ENCODE measurements at regions not wholly inside any gene's neighbourhood (a gene's known extent, or its start where the extent isn't known, plus 50 kb on each side); places are given as distances from the start of the nearest gene placed in this dataset.

- no peak overlapping the region for H3K4me3 ChIP-seq (ENCODE audit: insufficient read depth, low read depth, low read length)
- H3K9ac ChIP-seq (ENCODE audit: low read length): no peak overlapping the region
- no peak overlapping the region for H3K4me3 Mint-ChIP-seq (ENCODE audit: unreplicated experiment)
- H2AFZ ChIP-seq (ENCODE audit: low read depth, low read length): no peak overlapping the region
- no peaks in the 10 kb centered on the region for H3K79me2 ChIP-seq (ENCODE audit: insufficient read depth, low read length)
- FAIRE-seq: no peak
- no peaks in the 10 kb centered on the region for H3K27me3 Mint-ChIP-seq (ENCODE audit: low read depth, unreplicated experiment)
- H3K36me3 Mint-ChIP-seq (ENCODE audit: low read depth, unreplicated experiment): no peaks in the 10 kb centered on the region
- no peaks in the 10 kb centered on the region for H3K27me3 ChIP-seq (ENCODE audit: insufficient read depth, low read length)
- peaks cover 7% of the 10 kb centered on the region for H3K9me3 ChIP-seq (ENCODE audit: insufficient read depth, low read depth, low read length)
- H4K20me1 ChIP-seq (ENCODE audit: insufficient read depth, low read length): no peaks in the 10 kb centered on the region
- no peak for DNase-seq (ENCODE audit: low read depth)
- H3K36me3 ChIP-seq (ENCODE audit: insufficient read depth, low read length): no peaks in the 10 kb centered on the region
- TF ChIP-seq CTCF (IDR thresholded peaks at IDR 0.05; ENCODE audit: insufficient read depth, low read depth, low read length): no peak
- no peak for TF ChIP-seq EZH2 (IDR thresholded peaks at IDR 0.05; ENCODE audit: insufficient read depth, low read length)
- no peak overlapping the region for H3K4me2 ChIP-seq (ENCODE audit: low read length)
- H3K27ac ChIP-seq (ENCODE audit: low read depth, low read length): no peak overlapping the region
- no peaks in the 10 kb centered on the region for H3K4me1 ChIP-seq (ENCODE audit: insufficient read depth, low read length)
- peaks cover 18% of the 10 kb centered on the region for H3K9me3 Mint-ChIP-seq (ENCODE audit: unreplicated experiment)
- H3K4me1 Mint-ChIP-seq (ENCODE audit: low read depth, unreplicated experiment): no peaks in the 10 kb centered on the region
- H3K27ac Mint-ChIP-seq (ENCODE audit: unreplicated experiment): no peak overlapping the region
These were observed 805.8 kb downstream of the PLOD2 start for GRCh38 chr3:145355206-145355605.

- Histone ChIP-seq H3K79me2 (ENCODE audit: insufficient read depth, low read length) (no peaks in the 10 kb centered on the region), H4K20me1 (ENCODE audit: insufficient read depth, low read length) (no peaks in the 10 kb centered on the region), H2AFZ (ENCODE audit: low read depth, low read length) (no peak overlapping the region), H3K9ac (ENCODE audit: low read length) (no peak overlapping the region), H3K27me3 (ENCODE audit: insufficient read depth, low read length) (no peaks in the 10 kb centered on the region), H3K9me3 (ENCODE audit: insufficient read depth, low read depth, low read length) (peaks cover 7% of the 10 kb centered on the region), H3K4me3 (ENCODE audit: insufficient read depth, low read depth, low read length) (no peak overlapping the region), H3K4me1 (ENCODE audit: insufficient read depth, low read length) (no peaks in the 10 kb centered on the region), H3K27ac (ENCODE audit: low read depth, low read length) (no peak overlapping the region), H3K36me3 (ENCODE audit: insufficient read depth, low read length) (no peaks in the 10 kb centered on the region), H3K4me2 (ENCODE audit: low read length) (no peak overlapping the region)
- H3K27ac Mint-ChIP-seq (ENCODE audit: unreplicated experiment): no peak overlapping the region
- FAIRE-seq (no peak), DNase-seq (ENCODE audit: low read depth) (no peak)
- H3K36me3 Mint-ChIP-seq (ENCODE audit: low read depth, unreplicated experiment): no peaks in the 10 kb centered on the region
- H3K27me3 Mint-ChIP-seq (ENCODE audit: low read depth, unreplicated experiment): no peaks in the 10 kb centered on the region
- H3K4me1 Mint-ChIP-seq (ENCODE audit: low read depth, unreplicated experiment): no peaks in the 10 kb centered on the region
- TF ChIP-seq CTCF (IDR thresholded peaks at IDR 0.05; ENCODE audit: insufficient read depth, low read depth, low read length): no peak
- H3K4me3 Mint-ChIP-seq (ENCODE audit: unreplicated experiment): no peak overlapping the region
- peaks cover 18% of the 10 kb centered on the region for H3K9me3 Mint-ChIP-seq (ENCODE audit: unreplicated experiment)
These were observed 803.5 kb downstream of the PLOD2 start for GRCh38 chr3:145357453-145357852.

GRCh38 chr3:145359040-145359439, 801.9 kb downstream of the PLOD2 start:
- no peak overlapping the region for H3K27ac ChIP-seq (ENCODE audit: low read depth, low read length)
- FAIRE-seq: no peak
- no peaks in the 10 kb centered on the region for H3K36me3 Mint-ChIP-seq (ENCODE audit: low read depth, unreplicated experiment)
- H3K9me3 ChIP-seq (ENCODE audit: insufficient read depth, low read depth, low read length): peaks cover 7% of the 10 kb centered on the region
- no peak for DNase-seq (ENCODE audit: low read depth)
- no peaks in the 10 kb centered on the region for H3K27me3 Mint-ChIP-seq (ENCODE audit: low read depth, unreplicated experiment)
- no peaks in the 10 kb centered on the region for H3K79me2 ChIP-seq (ENCODE audit: insufficient read depth, low read length)
- H3K27me3 ChIP-seq (ENCODE audit: insufficient read depth, low read length): no peaks in the 10 kb centered on the region
- H3K4me3 Mint-ChIP-seq (ENCODE audit: unreplicated experiment): no peak overlapping the region
- no peak for TF ChIP-seq CTCF (IDR thresholded peaks at IDR 0.05; ENCODE audit: insufficient read depth, low read depth, low read length)
- H3K4me1 Mint-ChIP-seq (ENCODE audit: low read depth, unreplicated experiment): no peaks in the 10 kb centered on the region
- no peak overlapping the region for H3K4me2 ChIP-seq (ENCODE audit: low read length)
- H3K27ac Mint-ChIP-seq (ENCODE audit: unreplicated experiment): no peak overlapping the region
- no peak overlapping the region for H2AFZ ChIP-seq (ENCODE audit: low read depth, low read length)
- peaks cover 15% of the 10 kb centered on the region for H3K9me3 Mint-ChIP-seq (ENCODE audit: unreplicated experiment)
- no peaks in the 10 kb centered on the region for H3K4me1 ChIP-seq (ENCODE audit: insufficient read depth, low read length)
- no peaks in the 10 kb centered on the region for H4K20me1 ChIP-seq (ENCODE audit: insufficient read depth, low read length)
- H3K4me3 ChIP-seq (ENCODE audit: insufficient read depth, low read depth, low read length): no peak overlapping the region
- no peaks in the 10 kb centered on the region for H3K36me3 ChIP-seq (ENCODE audit: insufficient read depth, low read length)
- H3K9ac ChIP-seq (ENCODE audit: low read length): no peak overlapping the region

Data from astrocyte (in vitro differentiated cells and primary cell).